K562 (cell line): ENCODE measurements at regions not wholly inside any gene's neighbourhood (a gene's known extent, or its start where the extent isn't known, plus 50 kb on each side); places are given as distances from the start of the nearest gene placed in this dataset.

Experiments used
- ATAC-seq: fragments of 200-7000 bp; cut with Tn5 transposase; 3 replicates; pipeline ENCODE4 v1.9.1; 2020; ENCODE audit warnings: moderate library complexity
- BruUV-seq: library from RNA; stranded (reverse); fragments of 400-500 nt; replicated peaks from 2 replicates; lab custom pipeline; 2021; lab: Mats Ljungman, UMichigan
- CTCF ChIA-PET: fragments of 300-600 bp; formaldehyde crosslinking; extraction: SDS; loops from one replicate; lab custom pipeline; 2021; ENCODE audit warnings: low intra/inter-chr PET ratio; lab: Yijun Ruan, JAX
- POLR2A ChIA-PET: fragments of 300-600, 350-650 bp; sonication (Branson Sonifier 250); formaldehyde crosslinking; extraction: SDS; loops from one replicate; lab custom pipeline; 2021; ENCODE audit warnings: antibody characterized with exemption, inconsistent platforms; lab: Yijun Ruan, JAX
- DNase-seq, 4 experiments: peaks; one replicate each; pipeline versions ENCODE4 v3.0.0 to v3.0.0-alpha.2; 2011 to 2018; ENCODE audit warnings: low spot score in 3 of 4, mixed read lengths in 3 of 4; ENCODE audit errors: extremely low read depth in 1 of 4
- FAIRE-seq: peaks from 2 replicates; lab custom pipeline; 2011; peaks lifted over from hg19 to GRCh38; lab: Jason Lieb, UNC
- H2AFZ ChIP-seq: 2 replicates; pipeline ENCODE4 v1.6.0; 2011; ENCODE audit warnings: low read depth, low read length, control low read depth, inconsistent platforms
- H3K27ac ChIP-seq: fragments of 200-600 bp; 3 replicates; pipeline ENCODE4 v1.8.0; 2011; ENCODE audit warnings: low read depth, mild to moderate bottlenecking, control low read depth, inconsistent platforms, low read length, moderate library complexity, mixed read lengths; ENCODE audit errors: extremely low read depth
- H3K27me3 ChIP-seq, 2 experiments: fragments of 300-600 bp in 1 of 2; 2 replicates in 1 of 2; 3 replicates in 1 of 2; pipeline versions ENCODE4 v1.6.0 to v1.8.0; 2011; ENCODE audit warnings: inconsistent platforms in 2 of 2, low read length in 2 of 2, mild to moderate bottlenecking in 1 of 2, mixed read lengths in 1 of 2, moderate library complexity in 1 of 2; ENCODE audit not compliant: control insufficient read depth in 2 of 2, insufficient read depth in 2 of 2
- H3K36me3 ChIP-seq: fragments of 300-600 bp; 3 replicates; pipeline ENCODE4 v1.8.0; 2011; ENCODE audit warnings: mild to moderate bottlenecking, low read length, inconsistent platforms; ENCODE audit not compliant: control insufficient read depth, insufficient read depth
- H3K4me1 ChIP-seq, 2 experiments: fragments of 200-600 bp in 1 of 2; replicated peaks in 1 of 2; 2 replicates in 1 of 2; 3 replicates in 1 of 2; pipeline versions ENCODE4 v1.5.1 to v1.8.0; 2011; ENCODE audit warnings: inconsistent platforms in 2 of 2, low read length in 2 of 2, mild to moderate bottlenecking in 1 of 2, mixed read lengths in 1 of 2, moderate library complexity in 1 of 2; ENCODE audit not compliant: control insufficient read depth in 2 of 2, insufficient read depth in 2 of 2
- H3K4me2 ChIP-seq: 2 replicates; pipeline ENCODE4 v1.6.1; 2011; ENCODE audit warnings: low read length, control low read depth, inconsistent platforms, mixed read lengths; ENCODE audit not compliant: insufficient read depth
- H3K4me3 ChIP-seq: fragments of 200-600 bp; sonication (generic), shearing (Covaris generic); 2 replicates; pipeline ENCODE4 v1.5.1; 2016; ENCODE audit warnings: control low read depth, inconsistent platforms
- H3K79me2 ChIP-seq: fragments of 200-600 bp; 3 replicates; pipeline ENCODE4 v1.8.0; 2011; ENCODE audit warnings: low read length, inconsistent platforms; ENCODE audit not compliant: control insufficient read depth, insufficient read depth
- H3K9ac ChIP-seq, 2 experiments: 2 replicates each; pipeline versions ENCODE4 v1.6.0 to v1.6.1; 2011; ENCODE audit warnings: low read depth in 2 of 2, low read length in 2 of 2, control low read depth in 1 of 2, inconsistent platforms in 1 of 2, mild to moderate bottlenecking in 1 of 2, mixed read lengths in 1 of 2; ENCODE audit not compliant: insufficient read depth in 1 of 2
- H3K9me1 ChIP-seq: one replicate; pipeline ENCODE4 v1.6.0; 2011; ENCODE audit warnings: inconsistent platforms, mild to moderate bottlenecking, low read length, moderate library complexity; ENCODE audit not compliant: control insufficient read depth, insufficient read depth
- H3K9me3 ChIP-seq: replicated peaks from 2 replicates; pipeline ENCODE4 v1.5.1; 2011; ENCODE audit warnings: low read depth, low read length, inconsistent platforms; ENCODE audit not compliant: control insufficient read depth, insufficient read depth
- H4K20me1 ChIP-seq: replicated peaks from 2 replicates; pipeline ENCODE4 v1.6.1; 2011; ENCODE audit warnings: low read length, inconsistent platforms, mixed read lengths; ENCODE audit not compliant: control insufficient read depth, insufficient read depth
- CBX1 ChIP-seq: sonication (generic); IDR thresholded peaks from 2 replicates; pipeline ENCODE4 v1.6.1; 2016; ENCODE audit warnings: antibody characterized with exemption, low read depth, mild to moderate bottlenecking
- EP300 ChIP-seq: IDR thresholded peaks from 2 replicates; pipeline ENCODE4 v1.6.1; 2012; ENCODE audit warnings: low read length, improper control_type of control experiment
- ERF ChIP-seq: fragments of 450-650 bp; formaldehyde crosslinking; IDR thresholded peaks from 2 replicates; pipeline ENCODE4 v1.4.0; 2020; ENCODE audit warnings: mild to moderate bottlenecking, mixed read lengths
- ETV6 ChIP-seq, 3 experiments: fragments of 150-350 bp in 1 of 3; sonication (generic) in 1 of 3; formaldehyde crosslinking in 1 of 3; IDR thresholded peaks; 2 replicates each; pipeline versions ENCODE4 v1.6.1 to v1.8.0; 2014 to 2022; ENCODE audit warnings: borderline replicate concordance in 2 of 3, low read depth in 2 of 3, antibody characterized with exemption in 1 of 3, low read length in 1 of 3, mild to moderate bottlenecking in 1 of 3, missing genetic modification reagents in 1 of 3
- NEUROD1 ChIP-seq: fragments of 150-350 bp; IDR thresholded peaks from 2 replicates; pipeline ENCODE4 v1.6.1; 2014; ENCODE audit warnings: borderline replicate concordance, low read length, low read depth; ENCODE audit not compliant: partially characterized antibody
- POLR3G ChIP-seq: IDR thresholded peaks from 2 replicates; pipeline ENCODE4 v1.6.1; 2011; ENCODE audit not compliant: insufficient read length, insufficient replicate concordance; ENCODE audit errors: extremely low read depth
- SAFB2 ChIP-seq: fragments of 200-400 bp; formaldehyde crosslinking; IDR thresholded peaks from 2 replicates; pipeline ENCODE4 v1.6.1; 2018; ENCODE audit warnings: borderline replicate concordance, low read length, low read depth, moderate library complexity; ENCODE audit not compliant: severe bottlenecking
- SAP30 ChIP-seq: fragments of 200-600 bp; sonication (generic); IDR thresholded peaks from 2 replicates; pipeline ENCODE4 v1.6.1; 2012; ENCODE audit warnings: borderline replicate concordance, low read depth, mild to moderate bottlenecking, moderate library complexity, low read length, control low read depth, inconsistent platforms; ENCODE audit not compliant: insufficient read depth, poor library complexity, severe bottlenecking
- SMAD2 ChIP-seq: fragments of 150-350 bp; IDR thresholded peaks from 2 replicates; pipeline ENCODE4 v1.6.1; 2014; ENCODE audit warnings: low read depth, mild to moderate bottlenecking, low read length
- SP2 ChIP-seq: IDR thresholded peaks from 2 replicates; pipeline ENCODE4 v1.6.1; 2011; ENCODE audit warnings: mild to moderate bottlenecking, low read depth, low read length, moderate library complexity; ENCODE audit not compliant: poor library complexity, severe bottlenecking; ENCODE audit errors: extremely low read depth
- ZNF184 ChIP-seq: sonication (generic); formaldehyde crosslinking; IDR thresholded peaks from 2 replicates; pipeline ENCODE4 v1.5.0; 2020; ENCODE audit warnings: missing genetic modification reagents
- ZNF707 ChIP-seq: fragments of 250-450 bp; sonication (Bioruptor Pico); conservative IDR thresholded peaks from 2 replicates; pipeline ENCODE4 v1.8.0; 2022; ENCODE audit warnings: inconsistent platforms, mild to moderate bottlenecking, moderate library complexity
- ZNF76 ChIP-seq: fragments of 250-450 bp; sonication (Bioruptor Pico); IDR thresholded peaks from 2 replicates; pipeline ENCODE4 v1.4.0; 2020; ENCODE audit warnings: mild to moderate bottlenecking, moderate library complexity, borderline replicate concordance
- WGBS: fragments of 100-300 bp; shearing (Covaris generic); methylation state at CpG from one replicate; pipeline ENCODE4 v1.1.6; 2016; ENCODE audit warnings: low coverage, mixed read lengths; ENCODE audit not compliant: insufficient coverage; ENCODE audit errors: missing lambda C conversion rate; 5-methylcytosine and 5-hydroxymethylcytosine counted together
- in situ Hi-C: fragments of 300-500 bp; cut with MboI; formaldehyde crosslinking; loops from 4 replicates; pipeline ENCODE4 v1.15.0; 2018; ENCODE audit warnings: inconsistent platforms, mixed read lengths
- intact Hi-C: fragments of 100-400 bp; cut with micrococcal nuclease; formaldehyde crosslinking; loops from 2 replicates; pipeline ENCODE4 v1.14.2; 2022
- TF ChIP-seq, protein P1 (sequence below): fragments of 450-650 bp; IDR thresholded peaks from 2 replicates; pipeline ENCODE4 v1.6.1; 2017; ENCODE audit warnings: mild to moderate bottlenecking, moderate library complexity
- TF ChIP-seq, protein P2 (sequence below): fragments of 250-450 bp; sonication (Bioruptor Pico); IDR thresholded peaks from 2 replicates; pipeline ENCODE4 v1.9.0; 2021; ENCODE audit warnings: mild to moderate bottlenecking
- TF ChIP-seq, protein P3 (sequence below), 3 experiments: fragments of 200-800 bp in 1 of 3; sonication (Bioruptor generic) in 1 of 3; sonication (generic) in 1 of 3; formaldehyde crosslinking in 1 of 3; IDR thresholded peaks; 2 replicates each; pipeline versions ENCODE4 v1.6.1 to v1.8.0; 2016 to 2022; ENCODE audit warnings: mild to moderate bottlenecking in 2 of 3, missing compliant biosample characterization in 2 of 3, missing genetic modification characterization in 2 of 3, missing genetic modification reagents in 1 of 3

DNA sequence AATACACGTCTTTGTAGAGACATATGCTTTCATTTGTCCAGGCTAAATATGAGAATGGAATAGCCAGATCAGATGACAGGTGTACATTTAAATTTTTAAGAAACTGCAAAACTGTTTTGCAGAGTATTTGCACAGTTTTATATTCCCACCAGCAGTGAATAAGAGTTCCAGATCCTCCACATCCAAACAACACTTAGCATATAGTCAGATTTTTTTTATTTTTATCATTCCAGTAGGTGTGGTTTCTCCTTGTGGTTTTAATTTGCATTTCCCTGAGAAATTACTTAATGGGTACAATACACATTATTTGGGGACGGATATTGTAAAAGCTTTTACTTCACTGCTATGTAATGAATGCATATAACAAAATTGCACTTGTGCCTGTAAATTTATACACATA is 56.7 kb upstream of the IRF2 start (continued):
- TF ChIP-seq SMAD2: no peak

DNA sequence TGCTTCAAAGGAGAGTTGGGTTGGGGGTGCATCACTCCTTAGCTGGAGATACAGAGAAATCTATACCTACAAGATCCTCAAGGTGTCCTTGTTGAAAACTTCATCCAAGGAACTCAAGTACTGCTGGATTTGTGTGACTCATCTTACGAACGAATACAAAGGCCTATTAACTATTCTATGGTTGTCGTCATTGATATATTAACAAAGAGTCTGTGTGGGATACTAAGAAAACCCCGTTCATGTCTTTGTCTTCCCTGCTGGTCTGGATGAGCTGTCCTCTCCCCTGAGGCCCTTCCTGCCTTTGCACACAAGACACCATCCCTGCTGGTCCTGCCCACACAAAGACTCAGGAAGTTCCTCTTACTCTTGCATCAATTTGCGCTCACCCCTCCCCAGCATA is 54.9 kb upstream of the IRF2 start:
- Histone ChIP-seq H3K36me3 (no peaks in the 10 kb centered on the region), H3K9me1 (no peaks in the 10 kb centered on the region), H3K27ac (no peak overlapping the region), H2AFZ (no peak overlapping the region), H3K4me3 (no peak overlapping the region), H3K79me2 (no peaks in the 10 kb centered on the region), H3K9me3 (no peaks in the 10 kb centered on the region), H3K4me2 (no peak overlapping the region), H3K9ac (no peak overlapping the region), H3K27me3 (no peaks in the 10 kb centered on the region), H4K20me1 (no peaks in the 10 kb centered on the region), H3K4me1 (peaks cover 2 to 4% of the 10 kb centered on the region in 2 experiments; a peak in 4 of 5 replicates)
- WGBS: 55% methylated on average over 5 of the region's 5 CpGs
- no TSS peak for BruUV-seq
- no peak for DNase-seq
- no peak for ATAC-seq
- CTCF ChIA-PET: no interaction called here
- in situ Hi-C loops (no loop called here), intact Hi-C loops (no loop called here)
- POLR2A ChIA-PET: interaction anchor here (1.0 kb wide), 1 partner anchor 265 kb away, joined by 3 read pairs; no protein-coding TSS in a partner anchor
- no peak for FAIRE-seq
- TF ChIP-seq POLR3G (no peak), ZNF184 (CRISPR knock-in tag) (no peak), ZNF707 (CRISPR knock-in tag) (no peak), EP300 (no peak), ERF (CRISPR knock-in tag) (no peak), SAFB2 (no peak), ETV6 (IDR thresholded peaks at IDR 0.05; ENCODE audit: borderline replicate concordance in 1 of 2, low read depth in 2 of 2, low read length in 1 of 2) (no peak), ETV6 (CRISPR knock-in tag; IDR thresholded peaks at IDR 0.05; ENCODE audit: borderline replicate concordance) (no peak), CBX1 (no peak), ZNF76 (CRISPR knock-in tag) (no peak), SP2 (no peak), SAP30 (no peak), NEUROD1 (no peak)
- TF ChIP-seq, protein P1, sequence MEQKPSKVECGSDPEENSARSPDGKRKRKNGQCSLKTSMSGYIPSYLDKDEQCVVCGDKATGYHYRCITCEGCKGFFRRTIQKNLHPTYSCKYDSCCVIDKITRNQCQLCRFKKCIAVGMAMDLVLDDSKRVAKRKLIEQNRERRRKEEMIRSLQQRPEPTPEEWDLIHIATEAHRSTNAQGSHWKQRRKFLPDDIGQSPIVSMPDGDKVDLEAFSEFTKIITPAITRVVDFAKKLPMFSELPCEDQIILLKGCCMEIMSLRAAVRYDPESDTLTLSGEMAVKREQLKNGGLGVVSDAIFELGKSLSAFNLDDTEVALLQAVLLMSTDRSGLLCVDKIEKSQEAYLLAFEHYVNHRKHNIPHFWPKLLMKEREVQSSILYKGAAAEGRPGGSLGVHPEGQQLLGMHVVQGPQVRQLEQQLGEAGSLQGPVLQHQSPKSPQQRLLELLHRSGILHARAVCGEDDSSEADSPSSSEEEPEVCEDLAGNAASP: no peak
- TF ChIP-seq, protein P2, sequence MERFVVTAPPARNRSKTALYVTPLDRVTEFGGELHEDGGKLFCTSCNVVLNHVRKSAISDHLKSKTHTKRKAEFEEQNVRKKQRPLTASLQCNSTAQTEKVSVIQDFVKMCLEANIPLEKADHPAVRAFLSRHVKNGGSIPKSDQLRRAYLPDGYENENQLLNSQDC (CRISPR knock-in tag): no peak
- TF ChIP-seq, protein P3, sequence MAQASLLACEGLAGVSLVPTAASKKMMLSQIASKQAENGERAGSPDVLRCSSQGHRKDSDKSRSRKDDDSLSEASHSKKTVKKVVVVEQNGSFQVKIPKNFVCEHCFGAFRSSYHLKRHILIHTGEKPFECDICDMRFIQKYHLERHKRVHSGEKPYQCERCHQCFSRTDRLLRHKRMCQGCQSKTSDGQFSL (CRISPR knock-in tag; IDR thresholded peaks at IDR 0.05): no peak
- TF ChIP-seq, protein P3 (tag; IDR thresholded peaks at IDR 0.05): no peak
